Keratinocyte (primary cell): ENCODE measurements at regions not wholly inside any gene's neighbourhood (a gene's known extent, or its start where the extent isn't known, plus 50 kb on each side); places are given as distances from the start of the nearest gene placed in this dataset.

Experiments used
- DNase-seq: peaks from one replicate; pipeline ENCODE4 v3.0.0-alpha.2; 2011; ENCODE audit warnings: low read depth, missing footprints, low spot score
- FAIRE-seq: peaks from 2 replicates; lab custom pipeline; 2011; peaks lifted over from hg19 to GRCh38; lab: Jason Lieb, UNC
- H2AFZ ChIP-seq: 2 replicates; pipeline ENCODE4 v1.6.0; 2012; ENCODE audit warnings: low read length, control low read depth, inconsistent platforms; ENCODE audit not compliant: control insufficient read depth
- H3K27ac ChIP-seq: 2 replicates; pipeline ENCODE4 v1.5.1; 2011; ENCODE audit warnings: low read length; ENCODE audit not compliant: control insufficient read depth, insufficient read depth
- H3K27me3 ChIP-seq: 3 replicates; pipeline ENCODE4 v1.6.0; 2011; ENCODE audit warnings: low read length; ENCODE audit not compliant: control insufficient read depth, insufficient read depth; ENCODE audit errors: extremely low read depth
- H3K36me3 ChIP-seq, 2 experiments: 2 replicates in 1 of 2; 3 replicates in 1 of 2; pipeline ENCODE4 v1.5.1; 2011; ENCODE audit warnings: low read length in 2 of 2, mild to moderate bottlenecking in 1 of 2; ENCODE audit not compliant: control insufficient read depth in 2 of 2, insufficient read depth in 2 of 2; ENCODE audit errors: extremely low read depth in 1 of 2
- H3K4me1 ChIP-seq: 3 replicates; pipeline ENCODE4 v1.5.1; 2011; ENCODE audit warnings: low read length; ENCODE audit not compliant: control insufficient read depth, insufficient read depth; ENCODE audit errors: extremely low read depth
- H3K4me2 ChIP-seq: 3 replicates; pipeline ENCODE4 v1.6.0; 2011; ENCODE audit warnings: low read depth, low read length; ENCODE audit not compliant: control insufficient read depth, insufficient read depth; ENCODE audit errors: extremely low read depth
- H3K4me3 ChIP-seq, 3 experiments: fragments of 200-600 bp in 1 of 3; sonication (generic) in 1 of 3; 2 replicates in 2 of 3; 3 replicates in 1 of 3; pipeline ENCODE4 v1.5.1; 2011 to 2016; ENCODE audit warnings: low read length in 3 of 3, mild to moderate bottlenecking in 3 of 3, control low read depth in 2 of 3, inconsistent platforms in 1 of 3, low read depth in 1 of 3, mixed read lengths in 1 of 3, mixed run types in 1 of 3, moderate library complexity in 1 of 3; ENCODE audit not compliant: control insufficient read depth in 2 of 3, insufficient read depth in 2 of 3; ENCODE audit errors: extremely low read depth in 1 of 3
- H3K79me2 ChIP-seq: 2 replicates; pipeline ENCODE4 v1.6.0; 2012; ENCODE audit warnings: low read length; ENCODE audit not compliant: control insufficient read depth, insufficient read depth
- H3K9ac ChIP-seq: 3 replicates; pipeline ENCODE4 v1.6.0; 2011; ENCODE audit warnings: low read length; ENCODE audit not compliant: control insufficient read depth, insufficient read depth; ENCODE audit errors: extremely low read depth
- H3K9me1 ChIP-seq: 3 replicates; pipeline ENCODE4 v1.6.0; 2011; ENCODE audit warnings: low read length; ENCODE audit not compliant: control insufficient read depth, insufficient read depth; ENCODE audit errors: extremely low read depth
- H3K9me3 ChIP-seq: 2 replicates; pipeline ENCODE4 v1.5.1; 2012; ENCODE audit warnings: low read depth, low read length; ENCODE audit not compliant: control insufficient read depth
- H4K20me1 ChIP-seq: 3 replicates; pipeline ENCODE4 v1.6.0; 2011; ENCODE audit warnings: low read length; ENCODE audit not compliant: control insufficient read depth, insufficient read depth; ENCODE audit errors: extremely low read depth
- CTCF ChIP-seq, 3 experiments: IDR thresholded peaks in 1 of 3; conservative IDR thresholded peaks in 1 of 3; optimal IDR thresholded peaks in 1 of 3; 2 replicates in 2 of 3; 3 replicates in 1 of 3; pipeline versions ENCODE3 to v1.5.1; 2011; ENCODE audit warnings: low read length in 3 of 3, mild to moderate bottlenecking in 3 of 3, moderate library complexity in 2 of 3, control low read depth in 1 of 3, inconsistent platforms in 1 of 3; ENCODE audit not compliant: insufficient read depth in 2 of 3; ENCODE audit errors: extremely low read depth in 1 of 3
- EZH2 ChIP-seq: IDR thresholded peaks from one replicate; pipeline ENCODE4 v1.6.1; 2012; ENCODE audit warnings: inconsistent platforms, mild to moderate bottlenecking, low read length, moderate library complexity
- dilution Hi-C: fragments of 300-500 bp; cut with MboI; formaldehyde crosslinking; loops from one replicate; pipeline ENCODE4 v1.7.0; 2020; ENCODE audit warnings: low sequenced_read_pairs; ENCODE audit not compliant: extremely low pct_ligation_motif_present

GRCh38 chr4:10289538-10289906 is 167.7 kb downstream of the ZNF518B start:
- Histone ChIP-seq H4K20me1 (no peaks in the 10 kb centered on the region), H3K9me1 (no peaks in the 10 kb centered on the region), H3K9ac (no peak overlapping the region), H3K4me1 (peaks cover 39% of the 10 kb centered on the region), H3K4me2 (peak overlapping the region; percentile 67), H2AFZ (peak overlapping the region; percentile 39), H3K9me3 (no peaks in the 10 kb centered on the region), H3K79me2 (no peaks in the 10 kb centered on the region), H3K27ac (peak overlapping the region; percentile 63), H3K36me3 (no peaks in the 10 kb centered on the region), H3K27me3 (no peaks in the 10 kb centered on the region), H3K4me3 (peak overlapping the region in 1 of 3 experiments; percentile 24)
- TF ChIP-seq CTCF (optimal IDR thresholded peaks at IDR 0.05 in 1 of 3, IDR thresholded peaks at IDR 0.05 in 1 of 3, conservative IDR thresholded peaks at IDR 0.05 in 1 of 3; ENCODE audit: extremely low read depth in 1 of 3, insufficient read depth in 2 of 3, low read length in 3 of 3), result no peak
- dilution Hi-C loops, result no loop called here
- no peak for DNase-seq
- peak; percentile 64 for FAIRE-seq

DNA sequence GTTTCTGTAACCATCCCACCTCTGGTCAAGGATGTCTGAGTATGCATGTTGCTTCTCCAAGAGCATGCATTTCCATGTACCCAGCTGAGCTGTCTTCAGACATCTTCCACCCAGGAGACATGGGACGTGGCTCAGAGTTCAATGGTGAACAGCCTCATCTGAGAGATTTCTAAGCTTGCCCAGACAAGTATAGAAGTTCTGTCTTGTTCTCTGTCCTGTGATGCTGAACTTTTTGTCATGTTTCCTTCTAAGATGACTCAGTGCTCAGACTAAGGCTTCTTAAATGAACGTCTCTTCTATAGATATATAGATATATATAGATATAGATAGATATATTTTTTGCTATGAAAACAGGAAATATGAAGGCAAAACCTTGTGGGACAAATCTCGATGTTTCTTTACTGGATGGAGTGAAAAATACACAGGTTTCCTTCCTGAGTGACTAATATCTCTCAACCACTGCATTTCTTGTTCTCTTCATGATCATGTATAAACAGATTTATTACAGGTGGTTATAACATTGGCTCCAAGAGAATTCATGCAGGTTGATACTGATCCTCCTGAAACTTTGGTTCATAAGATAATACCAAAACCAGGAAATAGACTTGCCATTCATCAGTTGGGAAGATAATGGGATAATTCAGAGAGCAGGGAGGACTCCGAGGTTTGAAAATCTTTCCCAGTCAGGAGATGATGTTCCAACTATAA is 168.2 kb downstream of the ZNF518B start:
- Histone ChIP-seq H3K4me2 (peak overlapping the region; percentile 67), H2AFZ (peak overlapping the region; percentile 39), H3K27me3 (no peaks in the 10 kb centered on the region), H3K9me3 (no peaks in the 10 kb centered on the region), H3K36me3 (no peaks in the 10 kb centered on the region), H3K9me1 (no peaks in the 10 kb centered on the region), H3K4me1 (peaks cover 45% of the 10 kb centered on the region), H3K79me2 (no peaks in the 10 kb centered on the region), H3K4me3 (peak overlapping the region in 2 of 3 experiments; percentile 3 to 34), H3K27ac (peak overlapping the region; percentile 63), H3K9ac (no peak overlapping the region), H4K20me1 (no peaks in the 10 kb centered on the region)
- DNase-seq (peak; percentile 75), FAIRE-seq (peak; percentile 99)
- dilution Hi-C loops, result no loop called here
- TF ChIP-seq CTCF (optimal IDR thresholded peaks at IDR 0.05 in 1 of 3, IDR thresholded peaks at IDR 0.05 in 1 of 3, conservative IDR thresholded peaks at IDR 0.05 in 1 of 3; ENCODE audit: extremely low read depth in 1 of 3, insufficient read depth in 2 of 3, low read length in 3 of 3), result no peak
- no peak for TF ChIP-seq EZH2
